Chondrocyte (in vitro differentiated cells): ENCODE measurements at regions not wholly inside any gene's neighbourhood (a gene's known extent, or its start where the extent isn't known, plus 50 kb on each side); places are given as distances from the start of the nearest gene placed in this dataset.

ENCODE experiments used
- DNase-seq: peaks from one replicate; pipeline ENCODE4 v3.0.0; 2021; ENCODE audit warnings: mixed read lengths, low spot score
- H3K27ac Mint-ChIP-seq: one replicate; pipeline ENCODE4 v1.8.0; 2021; ENCODE audit warnings: mild to moderate bottlenecking, moderate library complexity, mixed read lengths; ENCODE audit not compliant: unreplicated experiment
- H3K27me3 Mint-ChIP-seq: 2 replicates; pipeline ENCODE4 v1.8.0; 2021; ENCODE audit warnings: low read depth, mixed read lengths
- H3K36me3 Mint-ChIP-seq: 2 replicates; pipeline ENCODE4 v1.8.0; 2021; ENCODE audit warnings: low read depth, mixed read lengths
- H3K4me1 Mint-ChIP-seq: 2 replicates; pipeline ENCODE4 v1.8.0; 2021; ENCODE audit warnings: low read depth, mild to moderate bottlenecking, mixed read lengths
- H3K4me3 Mint-ChIP-seq: one replicate; pipeline ENCODE4 v1.8.0; 2021; ENCODE audit warnings: mild to moderate bottlenecking, moderate library complexity, mixed read lengths; ENCODE audit not compliant: unreplicated experiment
- H3K9me3 Mint-ChIP-seq: 2 replicates; pipeline ENCODE4 v1.8.0; 2021; ENCODE audit warnings: low read depth, mixed read lengths
- TF ChIP-seq, protein P1 (sequence below): fragments of 200-600 bp; sonication (generic); IDR thresholded peaks from 2 replicates; pipeline ENCODE4 v1.5.0; 2021; ENCODE audit warnings: antibody characterized with exemption, mild to moderate bottlenecking, moderate library complexity

GRCh38 chr3:110738531-110738930 is 333.1 kb upstream of the NECTIN3 start:
- H3K4me3 Mint-ChIP-seq = no peak overlapping the region
- no peak for DNase-seq
- no peaks in the 10 kb centered on the region for H3K36me3 Mint-ChIP-seq
- H3K4me1 Mint-ChIP-seq = no peaks in the 10 kb centered on the region
- TF ChIP-seq, protein P1, sequence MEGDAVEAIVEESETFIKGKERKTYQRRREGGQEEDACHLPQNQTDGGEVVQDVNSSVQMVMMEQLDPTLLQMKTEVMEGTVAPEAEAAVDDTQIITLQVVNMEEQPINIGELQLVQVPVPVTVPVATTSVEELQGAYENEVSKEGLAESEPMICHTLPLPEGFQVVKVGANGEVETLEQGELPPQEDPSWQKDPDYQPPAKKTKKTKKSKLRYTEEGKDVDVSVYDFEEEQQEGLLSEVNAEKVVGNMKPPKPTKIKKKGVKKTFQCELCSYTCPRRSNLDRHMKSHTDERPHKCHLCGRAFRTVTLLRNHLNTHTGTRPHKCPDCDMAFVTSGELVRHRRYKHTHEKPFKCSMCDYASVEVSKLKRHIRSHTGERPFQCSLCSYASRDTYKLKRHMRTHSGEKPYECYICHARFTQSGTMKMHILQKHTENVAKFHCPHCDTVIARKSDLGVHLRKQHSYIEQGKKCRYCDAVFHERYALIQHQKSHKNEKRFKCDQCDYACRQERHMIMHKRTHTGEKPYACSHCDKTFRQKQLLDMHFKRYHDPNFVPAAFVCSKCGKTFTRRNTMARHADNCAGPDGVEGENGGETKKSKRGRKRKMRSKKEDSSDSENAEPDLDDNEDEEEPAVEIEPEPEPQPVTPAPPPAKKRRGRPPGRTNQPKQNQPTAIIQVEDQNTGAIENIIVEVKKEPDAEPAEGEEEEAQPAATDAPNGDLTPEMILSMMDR = no peak
- H3K27ac Mint-ChIP-seq = no peak overlapping the region
- H3K9me3 Mint-ChIP-seq = no peaks in the 10 kb centered on the region
- no peaks in the 10 kb centered on the region for H3K27me3 Mint-ChIP-seq

DNA sequence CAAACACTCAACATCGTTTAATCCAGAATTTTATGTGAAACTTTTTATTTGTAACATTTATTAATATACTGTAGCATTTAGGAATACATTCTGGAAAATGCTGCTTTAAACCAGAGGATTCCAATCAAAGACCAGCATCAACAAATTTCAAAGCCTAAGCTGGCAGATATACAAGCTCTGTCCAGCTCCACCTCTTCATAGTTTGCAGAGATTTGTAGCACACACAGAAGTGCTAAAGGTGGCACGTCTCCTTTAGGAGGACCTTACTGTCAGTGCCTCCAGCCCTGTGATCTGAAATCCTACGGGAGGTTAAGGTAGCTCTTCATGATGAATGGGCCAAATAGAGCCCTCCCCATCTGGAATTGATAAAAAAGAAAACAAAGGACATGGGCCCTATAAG is 329.7 kb upstream of the NECTIN3 start:
- TF ChIP-seq, protein P1 = no peak
- Mint-ChIP-seq H3K9me3 (peaks cover 12% of the 10 kb centered on the region), H3K4me1 (no peaks in the 10 kb centered on the region), H3K27me3 (no peaks in the 10 kb centered on the region), H3K36me3 (peaks cover 2% of the 10 kb centered on the region), H3K27ac (no peak overlapping the region), H3K4me3 (no peak overlapping the region)
- no peak for DNase-seq

DNA sequence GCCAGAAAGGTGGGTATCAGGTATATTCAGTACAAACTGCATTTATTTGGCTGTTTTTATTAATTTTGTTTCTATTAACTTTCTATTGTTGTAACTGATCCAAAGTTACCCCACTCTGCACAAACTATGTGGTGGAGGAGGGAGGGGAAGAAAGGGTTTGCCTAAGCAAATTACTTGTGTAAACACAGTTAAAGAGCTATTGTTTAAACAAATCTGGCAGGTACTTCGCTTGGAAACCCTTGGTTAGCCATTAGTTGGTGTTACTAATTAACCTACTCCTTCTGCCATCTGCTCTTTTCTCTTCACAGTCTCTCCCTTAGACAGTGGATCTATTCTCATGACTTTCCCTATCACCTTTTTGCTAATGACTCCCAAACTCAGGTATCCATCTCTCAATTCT is 328.4 kb upstream of the NECTIN3 start:
- TF ChIP-seq, protein P1 = no peak
- no peak overlapping the region for H3K4me3 Mint-ChIP-seq
- H3K27me3 Mint-ChIP-seq = no peaks in the 10 kb centered on the region
- peaks cover 12% of the 10 kb centered on the region for H3K9me3 Mint-ChIP-seq
- H3K27ac Mint-ChIP-seq = no peak overlapping the region
- no peak for DNase-seq
- no peaks in the 10 kb centered on the region for H3K4me1 Mint-ChIP-seq
- peaks cover 2% of the 10 kb centered on the region for H3K36me3 Mint-ChIP-seq

GRCh38 chr3:110743984-110744383 is 327.6 kb upstream of the NECTIN3 start:
- no peak overlapping the region for H3K4me3 Mint-ChIP-seq
- H3K36me3 Mint-ChIP-seq = peaks cover 2% of the 10 kb centered on the region
- H3K27ac Mint-ChIP-seq = no peak overlapping the region
- H3K4me1 Mint-ChIP-seq = no peaks in the 10 kb centered on the region
- no peak for DNase-seq
- H3K27me3 Mint-ChIP-seq = no peaks in the 10 kb centered on the region
- TF ChIP-seq, protein P1 = no peak
- H3K9me3 Mint-ChIP-seq = peaks cover 12% of the 10 kb centered on the region

DNA sequence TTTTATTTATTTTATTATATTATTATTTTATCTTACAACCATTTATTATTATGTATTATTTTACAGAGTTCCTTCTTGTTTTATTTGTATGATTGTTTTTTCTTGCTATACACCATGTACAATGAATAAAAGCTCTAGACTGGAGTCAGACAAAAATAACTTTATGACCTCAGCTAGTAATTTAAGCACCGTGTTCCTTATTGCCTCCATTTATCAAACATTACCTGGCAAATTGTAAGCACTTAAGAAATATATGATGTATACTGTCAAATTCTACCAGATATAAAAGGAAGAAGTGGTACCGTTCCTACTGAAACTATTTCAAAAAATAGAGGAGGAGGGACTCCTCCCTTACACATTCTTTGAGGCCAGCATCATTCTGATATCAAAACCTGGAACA is 326.9 kb upstream of the NECTIN3 start:
- H3K4me3 Mint-ChIP-seq = no peak overlapping the region
- TF ChIP-seq, protein P1 = no peak

More for the DNA sequence above, 326.9 kb upstream of the NECTIN3 start:
- DNase-seq = no peak
- H3K27me3 Mint-ChIP-seq = no peaks in the 10 kb centered on the region
- no peak overlapping the region for H3K27ac Mint-ChIP-seq
- H3K4me1 Mint-ChIP-seq = no peaks in the 10 kb centered on the region
- H3K36me3 Mint-ChIP-seq = peaks cover 2% of the 10 kb centered on the region
- H3K9me3 Mint-ChIP-seq = peaks cover 12% of the 10 kb centered on the region
